ENCODE measurements at regions not wholly inside any gene's neighbourhood (a gene's known extent, or its start where the extent isn't known, plus 50 kb on each side); places are given as distances from the start of the nearest gene placed in this dataset.

DNA sequence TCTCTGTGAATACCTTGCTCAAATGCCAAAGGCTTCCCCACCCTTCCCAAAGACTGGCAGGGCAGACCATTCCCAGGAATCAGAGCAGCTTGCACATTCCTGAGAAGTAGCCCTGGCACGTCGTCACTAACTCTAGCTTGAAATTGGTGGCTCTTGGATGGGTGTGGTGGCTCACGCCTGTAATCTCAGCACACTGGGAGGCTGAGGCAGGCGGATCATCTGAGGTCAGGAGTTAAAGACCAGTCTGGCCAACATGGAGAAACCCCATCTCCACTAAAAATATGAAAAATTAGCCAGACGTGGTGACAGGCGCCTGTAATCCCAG, 108.2 kb upstream of the MPP7 start:
- 44% methylated on average over 6 of the region's 6 CpGs for WGBS (ENCODE audit: low lambda C conversion rate)
- no peaks in the 10 kb centered on the region for H3K4me1 ChIP-seq (ENCODE audit: insufficient read depth, low read length)
- no peaks in the 10 kb centered on the region for H3K36me3 ChIP-seq (replicated peaks in 1 of 2; ENCODE audit: control insufficient read depth in 1 of 2, insufficient read depth in 2 of 2, low read length in 2 of 2)
- in situ Hi-C loops (cut with HindIII; ENCODE audit: extremely low pct_ligation_motif_present, low pct_unique_long_range_greater_than_20kb) (no loop called here), intact Hi-C loops (cut with micrococcal nuclease; ENCODE audit: unreplicated experiment) (no loop called here)
- TF ChIP-seq TCF12 (IDR thresholded peaks at IDR 0.05) = no peak
- no peak for TF ChIP-seq TCF12 (CRISPR knock-in tag; IDR thresholded peaks at IDR 0.05)
- TF ChIP-seq TOPORS (CRISPR knock-in tag; IDR thresholded peaks at IDR 0.05) = no peak
- no peak for TF ChIP-seq SUZ12 (IDR thresholded peaks at IDR 0.05; ENCODE audit: low read depth, low read length)
- TF ChIP-seq ZNF501 (CRISPR knock-in tag; IDR thresholded peaks at IDR 0.05) = no peak
- TF ChIP-seq SALL1 (CRISPR knock-in tag; IDR thresholded peaks at IDR 0.05) = no peak
- TF ChIP-seq, protein P1, sequence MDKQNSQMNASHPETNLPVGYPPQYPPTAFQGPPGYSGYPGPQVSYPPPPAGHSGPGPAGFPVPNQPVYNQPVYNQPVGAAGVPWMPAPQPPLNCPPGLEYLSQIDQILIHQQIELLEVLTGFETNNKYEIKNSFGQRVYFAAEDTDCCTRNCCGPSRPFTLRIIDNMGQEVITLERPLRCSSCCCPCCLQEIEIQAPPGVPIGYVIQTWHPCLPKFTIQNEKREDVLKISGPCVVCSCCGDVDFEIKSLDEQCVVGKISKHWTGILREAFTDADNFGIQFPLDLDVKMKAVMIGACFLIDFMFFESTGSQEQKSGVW (CRISPR knock-in tag; IDR thresholded peaks at IDR 0.05; ENCODE audit: borderline replicate concordance) = no peak
- TF ChIP-seq REL (CRISPR knock-in tag; conservative IDR thresholded peaks at IDR 0.05) = no peak
- no peak for TF ChIP-seq ZNF496 (CRISPR knock-in tag; IDR thresholded peaks at IDR 0.05; ENCODE audit: insufficient replicate concordance)
- H3K9ac ChIP-seq (ENCODE audit: insufficient read depth, low read depth, low read length) = no peak overlapping the region
- H3K27me3 ChIP-seq (ENCODE audit: control insufficient read depth in 1 of 2, insufficient read depth in 2 of 2, low read length in 2 of 2) = 0 out of 5 replicates have a peak, but pooled peaks cover 0 to 4% of the 10 kb centered on the region in 2 experiments
- DNase-seq (ENCODE audit: low spot score) (no peak), FAIRE-seq (no peak), ATAC-seq (no peak)
- no peaks in the 10 kb centered on the region for H3K9me3 ChIP-seq (ENCODE audit: low read length)
- no peak overlapping the region for H3K4me3 ChIP-seq (replicated peaks in 1 of 3; ENCODE audit: insufficient read depth in 1 of 3, low read depth in 2 of 3, low read length in 3 of 3)
- H3K79me2 ChIP-seq (ENCODE audit: insufficient read depth, low read length) = no peaks in the 10 kb centered on the region
- H3K27ac ChIP-seq (ENCODE audit: extremely low read length, insufficient read depth, low read length) = no peak overlapping the region
- H4K20me1 ChIP-seq (ENCODE audit: insufficient read depth, low read length) = no peaks in the 10 kb centered on the region
- no peak overlapping the region for H2AFZ ChIP-seq (ENCODE audit: low read length)
- H3K4me2 ChIP-seq (ENCODE audit: low read depth, low read length) = no peak overlapping the region
- POLR2A ChIA-PET = no interaction called here
- BruUV-seq (replicated peaks) = no TSS peak
- CTCF ChIA-PET (ENCODE audit: low intra/inter-chr PET ratio, low total read pairs) = no interaction called here

DNA sequence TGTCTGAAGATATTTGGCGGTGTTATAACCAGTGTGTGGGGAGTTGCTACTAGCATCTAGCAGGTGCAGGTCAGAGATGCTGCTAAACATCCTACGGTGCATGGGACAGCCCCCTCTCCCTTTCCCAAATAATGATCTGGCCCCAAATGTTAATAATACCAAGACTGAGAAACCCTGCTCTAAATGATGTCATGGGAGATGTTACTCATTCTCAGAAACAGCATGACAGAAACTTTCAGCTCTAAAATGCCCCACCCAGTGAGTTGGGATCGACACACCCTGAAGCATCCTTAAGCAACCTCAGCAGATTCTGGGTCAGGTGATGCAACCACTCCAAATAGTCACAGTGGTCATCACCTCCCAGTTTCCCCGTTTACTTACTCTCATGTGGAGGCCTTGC, 108.8 kb upstream of the MPP7 start:
- H3K9ac ChIP-seq (ENCODE audit: insufficient read depth, low read depth, low read length) = no peak overlapping the region
- no peak for TF ChIP-seq ZNF724P (CRISPR knock-in tag; IDR thresholded peaks at IDR 0.05; ENCODE audit: borderline replicate concordance)
- peak; percentile 36; the same call in 1 of the 2 replicates for TF ChIP-seq MAFF (IDR thresholded peaks at IDR 0.05; ENCODE audit: low read depth, low read length)
- TF ChIP-seq MAFK (conservative IDR thresholded peaks at IDR 0.05 in 1 of 2, IDR thresholded peaks at IDR 0.05 in 1 of 2; ENCODE audit: low read length in 2 of 2) = peak in 1 of 2 experiments; percentile 35; a peak in 3 of 4 replicates
- TF ChIP-seq MYNN (CRISPR knock-in tag; IDR thresholded peaks at IDR 0.05; ENCODE audit: low read depth) = no peak
- no peak overlapping the region for H2AFZ ChIP-seq (ENCODE audit: low read length)
- no TSS peak for BruUV-seq (replicated peaks)
- intact Hi-C loops (cut with micrococcal nuclease; ENCODE audit: unreplicated experiment) = no loop called here
- in situ Hi-C loops (cut with HindIII; ENCODE audit: extremely low pct_ligation_motif_present, low pct_unique_long_range_greater_than_20kb) = no loop called here
- WGBS (ENCODE audit: low lambda C conversion rate) = 31% methylated on average over 4 of the region's 4 CpGs
- no peaks in the 10 kb centered on the region for H3K9me3 ChIP-seq (ENCODE audit: low read length)
- no peak overlapping the region for H3K4me2 ChIP-seq (ENCODE audit: low read depth, low read length)
- no peak for FAIRE-seq
- H3K4me3 ChIP-seq (replicated peaks in 1 of 3; ENCODE audit: insufficient read depth in 1 of 3, low read depth in 2 of 3, low read length in 3 of 3) = no peak overlapping the region
- H3K4me1 ChIP-seq (ENCODE audit: insufficient read depth, low read length) = no peaks in the 10 kb centered on the region
- no peak for ATAC-seq
- H4K20me1 ChIP-seq (ENCODE audit: insufficient read depth, low read length) = no peaks in the 10 kb centered on the region
- no peak overlapping the region for H3K27ac ChIP-seq (ENCODE audit: extremely low read length, insufficient read depth, low read length)
- 0 out of 5 replicates have a peak, but pooled peaks cover 0 to 4% of the 10 kb centered on the region in 2 experiments for H3K27me3 ChIP-seq (ENCODE audit: control insufficient read depth in 1 of 2, insufficient read depth in 2 of 2, low read length in 2 of 2)
- CTCF ChIA-PET (ENCODE audit: low intra/inter-chr PET ratio, low total read pairs) = no interaction called here
- no peaks in the 10 kb centered on the region for H3K79me2 ChIP-seq (ENCODE audit: insufficient read depth, low read length)
- POLR2A ChIA-PET = no interaction called here
- DNase-seq (ENCODE audit: low spot score) = no peak
- no peaks in the 10 kb centered on the region for H3K36me3 ChIP-seq (replicated peaks in 1 of 2; ENCODE audit: control insufficient read depth in 1 of 2, insufficient read depth in 2 of 2, low read length in 2 of 2)

Data from HepG2 (cell line).